Hypothalamus (tissue), 51 donors: ENCODE measurements at regions not wholly inside any gene's neighbourhood (a gene's known extent, or its start where the extent isn't known, plus 50 kb on each side); places are given as distances from the start of the nearest gene placed in this dataset.
"Not testable (repeated sequence)": the region's sequence is repeated elsewhere in the genome, so short reads cannot be mapped to it uniquely, and the experiment has no call there.

Experiments used
- DNase-seq, 51 donors: peaks; one replicate each; lab custom pipeline; 2025; lab: John Stamatoyannopoulos, UW

DNA sequence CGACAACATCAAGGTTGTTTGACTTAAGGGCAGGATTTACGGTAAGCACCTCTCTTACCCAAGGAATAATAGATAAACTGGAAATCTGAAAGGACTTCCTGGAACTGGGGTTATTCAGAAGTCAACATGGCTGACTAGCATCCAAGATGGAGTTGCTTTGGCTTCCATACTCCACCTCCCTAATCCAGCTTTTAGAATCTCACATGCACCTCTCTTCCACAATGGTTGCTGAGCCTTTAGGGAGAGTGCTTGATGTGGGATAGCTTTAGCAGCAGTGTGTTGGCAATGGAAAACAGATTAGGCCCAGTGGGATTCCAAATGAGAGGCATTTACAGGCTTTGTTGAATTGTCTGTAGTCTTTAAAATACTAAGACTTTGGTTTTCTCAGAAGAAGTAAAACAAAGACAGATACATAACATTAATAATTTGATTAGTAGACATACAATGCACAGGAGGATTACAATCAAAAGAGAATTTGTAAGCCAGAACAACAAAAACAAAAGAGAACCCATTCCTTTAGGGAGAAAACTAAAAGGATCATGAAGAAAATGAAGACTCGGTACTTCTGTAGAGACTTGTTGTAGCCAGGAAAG, 222.0 kb downstream of the HS3ST3B1 start:
- DNase-seq, result no peak

DNA sequence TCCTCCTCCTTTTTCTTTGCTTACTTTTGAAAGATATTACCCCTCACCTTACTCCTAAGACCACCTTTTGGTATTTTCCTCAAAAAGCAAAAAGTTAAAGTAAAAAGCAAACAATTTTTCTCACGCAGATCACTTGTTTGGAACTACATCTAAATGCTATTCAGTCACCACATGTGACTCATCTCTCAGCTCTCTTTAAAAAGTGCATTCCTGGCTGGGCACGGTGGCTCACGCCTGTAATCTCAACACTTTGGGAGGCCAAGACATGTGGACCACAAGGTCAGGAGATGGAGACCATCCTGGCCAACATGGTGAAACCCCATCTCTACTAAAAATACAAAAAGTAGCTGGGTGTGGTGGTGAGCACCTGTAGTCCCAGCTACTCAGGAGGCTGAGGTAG, 218.0 kb downstream of the HS3ST3B1 start:
- DNase-seq, result not testable (repeated sequence)

GRCh38 chr17:14514973-14515372, 214.1 kb downstream of the HS3ST3B1 start:
- DNase-seq, result no peak

DNA sequence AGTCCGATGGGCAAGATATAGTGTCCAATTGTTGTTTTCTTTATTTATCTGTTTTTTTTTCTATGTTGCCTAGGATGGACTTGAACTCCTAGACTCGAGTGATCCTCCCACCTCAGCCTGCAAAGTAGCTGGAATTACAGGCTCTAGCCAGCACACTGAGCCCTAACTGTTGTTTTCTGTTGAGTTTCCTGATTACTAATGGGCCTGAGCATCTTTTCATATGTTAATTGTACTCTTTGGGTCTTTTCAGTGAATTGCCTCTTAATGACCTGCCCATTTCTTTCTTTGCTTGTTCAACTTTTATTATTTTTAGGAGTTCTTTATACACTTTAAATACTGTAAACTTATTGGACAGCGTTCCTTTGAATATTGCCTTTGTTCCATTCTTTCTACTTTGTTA, 213.0 kb downstream of the HS3ST3B1 start:
- no peak for DNase-seq

GRCh38 chr17:14510136-14510535, 209.3 kb downstream of the HS3ST3B1 start:
- DNase-seq, result no peak

DNA sequence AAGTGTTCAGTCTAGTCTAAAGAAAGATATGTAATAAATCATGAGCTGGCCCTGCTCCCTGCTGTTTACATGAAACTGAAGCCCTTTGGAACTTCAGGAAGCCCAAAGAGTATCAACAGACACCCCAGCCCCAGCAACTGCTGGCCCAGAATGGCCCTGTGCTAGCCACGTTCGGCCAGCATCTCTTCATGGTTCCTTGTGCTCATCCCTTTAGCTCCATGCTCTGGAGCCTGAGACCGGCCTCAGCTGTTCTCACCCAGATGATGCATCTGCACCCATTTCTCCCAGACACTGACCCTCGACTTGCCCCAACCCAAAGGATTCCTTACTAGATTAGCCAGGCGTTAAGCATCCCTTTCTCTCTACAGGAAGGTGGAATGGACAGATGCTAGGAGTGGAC, 207.3 kb downstream of the HS3ST3B1 start:
- DNase-seq, result no peak

- no peak for DNase-seq
These were observed 205.5 kb downstream of the HS3ST3B1 start for GRCh38 chr17:14506364-14506763.

GRCh38 chr17:14505606-14506005, 204.7 kb downstream of the HS3ST3B1 start:
- DNase-seq, result no peak

GRCh38 chr17:14499976-14500375, 199.1 kb downstream of the HS3ST3B1 start:
- no peak for DNase-seq

DNA sequence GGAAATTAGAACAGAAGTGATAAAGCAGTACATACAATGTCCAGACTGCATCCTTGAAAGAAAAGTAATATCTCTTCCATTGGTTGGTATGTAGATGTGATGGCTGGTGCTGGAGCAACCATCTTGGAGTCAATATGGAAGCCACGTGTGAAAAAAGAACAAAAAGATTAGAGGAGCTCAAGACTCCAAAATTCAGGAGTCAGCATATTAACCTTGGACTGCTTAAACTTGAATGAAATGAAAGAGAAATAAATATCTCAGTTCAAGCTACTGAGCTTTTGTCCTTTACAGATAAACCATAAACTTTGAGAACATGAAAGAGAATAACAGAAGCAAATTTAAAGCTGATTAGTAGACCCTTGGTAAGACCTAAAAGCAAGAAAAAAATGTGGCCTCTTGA, 197.9 kb downstream of the HS3ST3B1 start:
- DNase-seq, result no peak

DNA sequence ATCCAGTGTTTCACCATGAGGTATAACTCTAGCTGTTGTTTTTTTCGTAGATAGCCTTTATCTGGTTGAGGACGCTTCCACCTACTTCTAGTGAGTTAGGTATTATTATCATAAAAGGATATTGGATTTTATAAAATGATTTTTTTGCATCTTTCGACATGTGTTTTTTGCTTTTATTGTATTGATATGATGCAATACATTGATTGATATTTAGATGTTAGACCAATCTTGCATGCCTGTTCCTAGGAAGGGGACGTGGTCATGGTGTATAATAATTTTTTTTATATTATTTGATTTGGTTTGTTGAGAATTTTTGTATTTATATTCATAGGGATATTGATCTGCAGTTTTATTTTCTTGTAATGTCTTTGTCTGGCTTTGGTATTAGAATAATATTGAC, 193.3 kb downstream of the HS3ST3B1 start:
- DNase-seq, result no peak

DNA sequence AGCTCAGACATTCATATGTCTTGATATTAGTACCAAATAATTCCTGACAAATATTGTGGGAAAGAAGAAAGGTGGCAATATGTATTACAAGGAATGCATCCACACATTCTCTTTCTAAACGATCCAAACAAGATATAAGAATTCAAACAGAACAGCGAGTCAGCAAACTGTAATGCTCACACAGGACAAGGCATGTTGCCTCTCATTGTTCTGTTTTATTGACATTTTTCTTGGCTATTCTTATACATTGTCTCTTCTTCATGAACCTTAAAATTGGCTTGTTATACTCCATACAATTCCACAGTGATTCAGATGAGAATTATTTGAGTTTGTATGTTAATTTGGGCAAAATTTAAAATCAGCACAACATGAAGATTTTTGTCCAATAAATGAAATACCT, 189.1 kb downstream of the HS3ST3B1 start:
- DNase-seq, result no peak

DNA sequence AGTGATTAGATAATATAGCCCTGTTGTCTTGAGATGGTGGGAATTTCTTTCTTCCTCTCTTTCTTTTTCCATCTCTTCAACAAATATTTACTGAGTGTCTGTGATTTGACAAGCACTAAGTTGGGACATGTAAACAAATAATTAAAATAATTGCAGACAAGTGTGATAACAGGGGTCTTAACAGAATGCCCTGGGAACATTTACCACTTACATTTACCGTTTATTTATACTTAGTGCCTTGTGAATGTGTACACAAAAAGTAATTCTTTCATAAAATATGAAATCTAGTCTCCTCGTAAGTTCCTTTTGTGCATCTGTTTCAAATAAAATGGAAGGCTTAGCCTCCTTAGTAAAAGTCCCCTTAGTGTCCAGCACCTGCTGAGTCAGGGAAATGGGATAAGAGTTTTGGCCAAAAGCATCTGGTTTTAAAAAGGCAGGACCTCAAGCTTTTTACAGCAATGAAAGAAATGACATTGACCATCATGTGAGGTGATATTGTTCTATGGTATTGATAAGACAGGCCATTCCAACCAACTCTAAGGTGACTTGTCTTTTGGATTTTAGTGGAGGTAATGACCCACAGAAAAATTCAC, 188.2 kb downstream of the HS3ST3B1 start:
- no peak for DNase-seq

DNA sequence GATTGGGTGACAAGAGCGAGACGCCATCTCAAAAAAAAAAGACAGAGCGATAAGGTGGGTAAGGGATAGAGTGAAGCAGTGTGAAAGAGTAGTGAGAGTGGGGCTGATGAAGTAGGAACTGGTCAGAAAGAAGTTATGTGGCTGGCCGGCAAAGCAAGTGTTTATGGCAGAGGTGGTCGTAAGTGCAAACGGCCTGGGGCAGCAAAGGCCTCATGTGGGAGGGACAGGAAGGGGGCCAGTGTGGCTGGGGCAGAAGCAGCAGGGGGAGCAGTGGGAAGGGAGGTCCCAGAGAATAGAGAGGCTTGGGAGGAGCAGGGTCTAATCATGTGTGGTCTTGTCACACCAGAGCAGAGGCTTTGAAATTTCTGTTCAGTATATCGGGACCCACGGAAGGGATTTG, 186.2 kb downstream of the HS3ST3B1 start:
- DNase-seq, result no peak

DNA sequence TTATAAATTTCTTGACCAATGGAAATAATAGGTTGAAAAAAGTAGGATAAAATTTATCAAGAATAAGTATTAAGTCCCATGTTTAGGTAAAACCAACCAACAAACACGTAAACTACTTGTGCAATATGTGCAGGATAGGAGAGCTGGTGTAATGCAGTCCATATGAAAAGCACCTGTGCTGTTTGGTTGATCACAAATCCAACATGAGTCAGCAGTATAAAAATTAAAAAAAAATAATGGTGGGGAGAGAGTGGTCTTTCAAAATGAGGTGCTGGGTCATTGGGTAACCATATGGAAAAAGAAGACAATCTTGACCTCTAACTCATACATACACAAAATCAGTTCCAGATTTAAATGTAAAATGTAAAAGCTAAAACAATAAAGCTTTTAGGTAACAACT, 181.8 kb downstream of the HS3ST3B1 start:
- DNase-seq, result no peak

DNA sequence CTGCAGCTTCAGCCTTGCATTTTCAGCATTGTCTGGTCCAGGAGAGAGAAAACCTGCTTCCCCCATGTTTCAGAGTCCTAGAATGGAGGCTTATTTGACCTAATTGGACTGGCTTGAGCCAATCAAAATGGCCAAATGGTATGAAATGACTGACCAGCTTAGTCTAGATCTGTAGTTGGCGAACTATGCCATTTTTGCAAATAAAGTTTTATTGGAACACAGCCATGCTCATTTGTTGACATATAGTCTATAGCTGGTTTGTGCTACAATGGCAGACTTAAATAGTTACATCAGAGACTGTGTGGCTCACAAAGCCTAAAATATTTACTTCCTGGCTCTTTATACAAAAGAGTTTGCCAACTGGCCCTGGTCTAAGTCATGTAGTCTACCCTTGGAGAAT, 180.8 kb downstream of the HS3ST3B1 start:
- DNase-seq, result no peak

- no peak for DNase-seq
These were observed 173.7 kb downstream of the HS3ST3B1 start for GRCh38 chr17:14474591-14474990.

- DNase-seq, result no peak
These were observed 170.2 kb downstream of the HS3ST3B1 start for GRCh38 chr17:14471052-14471451.

DNA sequence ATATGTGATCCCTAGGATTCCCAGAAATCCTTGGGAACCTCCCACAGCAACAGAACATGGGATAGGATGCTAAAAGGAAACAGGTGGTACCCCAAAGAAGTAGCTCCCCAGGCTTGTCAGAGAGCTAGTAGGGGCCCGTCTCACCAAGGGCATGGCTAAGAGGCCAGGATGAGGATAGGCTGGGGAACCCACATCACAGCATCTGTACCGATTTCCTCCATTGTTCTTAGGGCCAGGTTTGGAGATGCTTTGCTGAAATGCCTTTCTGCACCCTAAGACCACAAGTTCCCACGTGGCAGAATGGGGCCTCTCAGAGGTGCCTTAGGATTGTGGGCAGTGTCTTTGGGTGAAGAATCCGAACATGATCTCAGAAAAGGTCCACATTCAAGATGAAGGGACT, 169.5 kb downstream of the HS3ST3B1 start:
- DNase-seq, result no peak

DNA sequence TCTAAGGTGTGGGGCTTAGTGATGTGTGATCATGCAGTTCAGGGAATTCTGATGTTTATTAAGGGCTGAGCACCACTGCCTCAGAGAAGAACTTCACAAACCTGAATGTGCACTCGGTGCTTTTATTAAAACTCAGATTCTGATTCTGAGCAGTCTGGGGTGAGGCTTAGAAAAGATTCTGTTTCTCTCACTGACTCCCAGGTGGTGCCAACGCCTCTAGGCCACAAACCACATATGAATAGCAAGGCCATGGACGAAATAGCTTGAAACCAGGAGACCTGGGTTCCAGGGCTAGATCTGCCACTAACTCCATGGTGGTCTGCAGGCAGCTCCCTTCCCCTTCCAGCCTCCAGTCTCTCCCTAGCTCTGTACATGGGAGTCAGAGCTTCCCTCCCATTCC, 169.1 kb downstream of the HS3ST3B1 start:
- no peak for DNase-seq

GRCh38 chr17:14468858-14469257, 168.0 kb downstream of the HS3ST3B1 start:
- no peak for DNase-seq

GRCh38 chr17:14461227-14461548, 160.3 kb downstream of the HS3ST3B1 start:
- DNase-seq, result no peak

GRCh38 chr17:14460516-14461226, 159.8 kb downstream of the HS3ST3B1 start:
- DNase-seq, result no peak
